ENCODE measurements at regions not wholly inside any gene's neighbourhood (a gene's known extent, or its start where the extent isn't known, plus 50 kb on each side); places are given as distances from the start of the nearest gene placed in this dataset.

DNA sequence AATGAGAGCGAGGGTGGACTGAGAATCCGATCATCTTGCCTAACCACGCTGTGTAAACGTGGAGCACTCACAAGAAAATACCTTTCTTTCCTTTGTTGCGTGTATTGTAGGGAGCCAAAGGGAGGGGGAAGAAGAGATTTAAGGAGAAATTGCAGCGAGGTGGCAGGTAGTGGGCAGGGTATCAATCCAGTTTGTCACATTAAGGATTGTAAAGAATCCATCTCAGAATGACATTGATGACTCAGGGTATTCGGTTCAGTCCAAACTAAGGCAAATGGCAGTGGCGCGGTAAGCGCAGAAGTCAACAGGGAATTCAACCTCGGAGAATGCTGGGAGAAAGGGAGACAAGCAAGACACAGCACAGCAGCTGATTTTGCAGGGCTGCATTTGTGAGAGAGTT, 146.2 kb downstream of the ID4 start:
- TF ChIP-seq, protein P1, sequence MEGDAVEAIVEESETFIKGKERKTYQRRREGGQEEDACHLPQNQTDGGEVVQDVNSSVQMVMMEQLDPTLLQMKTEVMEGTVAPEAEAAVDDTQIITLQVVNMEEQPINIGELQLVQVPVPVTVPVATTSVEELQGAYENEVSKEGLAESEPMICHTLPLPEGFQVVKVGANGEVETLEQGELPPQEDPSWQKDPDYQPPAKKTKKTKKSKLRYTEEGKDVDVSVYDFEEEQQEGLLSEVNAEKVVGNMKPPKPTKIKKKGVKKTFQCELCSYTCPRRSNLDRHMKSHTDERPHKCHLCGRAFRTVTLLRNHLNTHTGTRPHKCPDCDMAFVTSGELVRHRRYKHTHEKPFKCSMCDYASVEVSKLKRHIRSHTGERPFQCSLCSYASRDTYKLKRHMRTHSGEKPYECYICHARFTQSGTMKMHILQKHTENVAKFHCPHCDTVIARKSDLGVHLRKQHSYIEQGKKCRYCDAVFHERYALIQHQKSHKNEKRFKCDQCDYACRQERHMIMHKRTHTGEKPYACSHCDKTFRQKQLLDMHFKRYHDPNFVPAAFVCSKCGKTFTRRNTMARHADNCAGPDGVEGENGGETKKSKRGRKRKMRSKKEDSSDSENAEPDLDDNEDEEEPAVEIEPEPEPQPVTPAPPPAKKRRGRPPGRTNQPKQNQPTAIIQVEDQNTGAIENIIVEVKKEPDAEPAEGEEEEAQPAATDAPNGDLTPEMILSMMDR (IDR thresholded peaks at IDR 0.05) = no peak
- TF ChIP-seq POLR2AphosphoS5 (IDR thresholded peaks at IDR 0.05) = no peak
